ENCODE measurements at regions not wholly inside any gene's neighbourhood (a gene's known extent, or its start where the extent isn't known, plus 50 kb on each side); places are given as distances from the start of the nearest gene placed in this dataset.

DNA sequence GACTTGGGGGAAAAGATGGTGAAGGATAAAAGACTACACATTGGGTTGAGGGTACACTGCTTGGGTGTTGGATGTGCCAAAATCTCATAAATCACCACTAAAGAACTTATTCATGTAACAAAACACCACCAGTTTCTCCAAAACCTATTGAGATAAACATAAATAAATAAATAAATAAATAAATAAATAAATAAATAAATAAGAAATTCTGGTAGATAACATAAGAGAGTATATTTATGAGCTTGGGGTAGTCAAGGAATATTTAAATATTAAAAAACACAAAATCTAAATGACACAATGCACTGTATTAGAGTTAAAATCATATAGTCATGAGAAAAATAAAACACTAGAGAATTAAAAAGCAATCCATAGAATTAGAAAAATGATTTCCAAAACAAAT lies 333.5 kb upstream of the NRG3 start:
- TF ChIP-seq, protein P1, sequence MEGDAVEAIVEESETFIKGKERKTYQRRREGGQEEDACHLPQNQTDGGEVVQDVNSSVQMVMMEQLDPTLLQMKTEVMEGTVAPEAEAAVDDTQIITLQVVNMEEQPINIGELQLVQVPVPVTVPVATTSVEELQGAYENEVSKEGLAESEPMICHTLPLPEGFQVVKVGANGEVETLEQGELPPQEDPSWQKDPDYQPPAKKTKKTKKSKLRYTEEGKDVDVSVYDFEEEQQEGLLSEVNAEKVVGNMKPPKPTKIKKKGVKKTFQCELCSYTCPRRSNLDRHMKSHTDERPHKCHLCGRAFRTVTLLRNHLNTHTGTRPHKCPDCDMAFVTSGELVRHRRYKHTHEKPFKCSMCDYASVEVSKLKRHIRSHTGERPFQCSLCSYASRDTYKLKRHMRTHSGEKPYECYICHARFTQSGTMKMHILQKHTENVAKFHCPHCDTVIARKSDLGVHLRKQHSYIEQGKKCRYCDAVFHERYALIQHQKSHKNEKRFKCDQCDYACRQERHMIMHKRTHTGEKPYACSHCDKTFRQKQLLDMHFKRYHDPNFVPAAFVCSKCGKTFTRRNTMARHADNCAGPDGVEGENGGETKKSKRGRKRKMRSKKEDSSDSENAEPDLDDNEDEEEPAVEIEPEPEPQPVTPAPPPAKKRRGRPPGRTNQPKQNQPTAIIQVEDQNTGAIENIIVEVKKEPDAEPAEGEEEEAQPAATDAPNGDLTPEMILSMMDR (IDR thresholded peaks at IDR 0.05): no peak
- TF ChIP-seq POLR2A (IDR thresholded peaks at IDR 0.05): no peak
